GM12878 (cell line): ENCODE measurements at regions not wholly inside any gene's neighbourhood (a gene's known extent, or its start where the extent isn't known, plus 50 kb on each side); places are given as distances from the start of the nearest gene placed in this dataset.

Source experiments
- ATAC-seq: fragments of 200-7000 bp; cut with Tn5 transposase; 3 replicates; pipeline ENCODE4 v1.9.1; 2020; ENCODE audit warnings: mild to moderate bottlenecking, moderate library complexity
- BruUV-seq: library from RNA; stranded (reverse); fragments of 400-500 nt; replicated peaks from 2 replicates; lab custom pipeline; 2021; lab: Mats Ljungman, UMichigan
- CTCF ChIA-PET: fragments of 300-600 bp; sonication (Branson Sonifier 250); formaldehyde crosslinking; extraction: SDS; loops from one replicate; lab custom pipeline; 2021; ENCODE audit warnings: inconsistent platforms; lab: Yijun Ruan, JAX
- POLR2A ChIA-PET: fragments of 350-600 bp; formaldehyde crosslinking; extraction: SDS; loops from one replicate; lab custom pipeline; 2021; ENCODE audit warnings: inconsistent platforms; lab: Charles Lee
- RAD21 ChIA-PET: fragments of 300-600 bp; sonication (Branson Sonifier 250); formaldehyde crosslinking; loops from one replicate; lab custom pipeline; 2023; ENCODE audit warnings: antibody characterized with exemption; ENCODE audit not compliant: unreplicated experiment; lab: Charles Lee
- SMC1A ChIA-PET: fragments of 300-600 bp; sonication (Branson Sonifier 250); formaldehyde crosslinking; loops from one replicate; lab custom pipeline; 2023; ENCODE audit not compliant: unreplicated experiment, uncharacterized antibody; lab: Charles Lee
- DNase-seq: peaks from one replicate; pipeline ENCODE4 v3.0.0-alpha.2; 2011; ENCODE audit warnings: low read depth, low spot score
- FAIRE-seq: peaks from 3 replicates; lab custom pipeline; 2011; peaks lifted over from hg19 to GRCh38; lab: Jason Lieb, UNC
- H2AFZ ChIP-seq: 2 replicates; pipeline ENCODE4 v1.6.0; 2011; ENCODE audit warnings: low read depth, low read length, control low read depth; ENCODE audit not compliant: control insufficient read depth
- H3K27ac ChIP-seq: 2 replicates; pipeline ENCODE4 v1.5.1; 2011; ENCODE audit warnings: control low read depth; ENCODE audit not compliant: control insufficient read depth, insufficient read depth
- H3K27me3 ChIP-seq, 2 experiments: replicated peaks in 1 of 2; 2 replicates each; pipeline versions ENCODE4 v1.6.0 to v1.6.1; 2011; ENCODE audit warnings: low read length in 1 of 2; ENCODE audit not compliant: control insufficient read depth in 2 of 2, insufficient read depth in 2 of 2
- H3K36me3 ChIP-seq, 2 experiments: 2 replicates each; pipeline ENCODE4 v1.5.1; 2011; ENCODE audit warnings: low read length in 1 of 2; ENCODE audit not compliant: control insufficient read depth in 2 of 2, insufficient read depth in 2 of 2
- H3K4me1 ChIP-seq: 2 replicates; pipeline ENCODE4 v1.6.1; 2011; ENCODE audit warnings: mild to moderate bottlenecking, low read length, moderate library complexity, mixed read lengths; ENCODE audit not compliant: control insufficient read depth, insufficient read depth
- H3K4me2 ChIP-seq: 2 replicates; pipeline ENCODE4 v1.6.0; 2011; ENCODE audit warnings: control low read depth; ENCODE audit not compliant: control insufficient read depth, insufficient read depth
- H3K4me3 ChIP-seq: fragments of 200-600 bp; sonication (generic); 2 replicates; pipeline ENCODE4 v1.5.1; 2016
- H3K79me2 ChIP-seq: 2 replicates; pipeline ENCODE4 v1.6.0; 2011; ENCODE audit warnings: low read length; ENCODE audit not compliant: control insufficient read depth, insufficient read depth
- H3K9ac ChIP-seq: 2 replicates; pipeline ENCODE4 v1.8.0; 2011; ENCODE audit warnings: low read length, control low read depth, mixed read lengths; ENCODE audit not compliant: control insufficient read depth, insufficient read depth
- H3K9me3 ChIP-seq: replicated peaks from 3 replicates; pipeline ENCODE4 v1.5.1; 2011; ENCODE audit warnings: mild to moderate bottlenecking, low read length; ENCODE audit not compliant: control insufficient read depth, insufficient read depth
- H4K20me1 ChIP-seq: 2 replicates; pipeline ENCODE4 v1.6.0; 2011; ENCODE audit not compliant: control insufficient read depth, insufficient read depth
- FOXK2 ChIP-seq: fragments of 450-650 bp; IDR thresholded peaks from 2 replicates; pipeline ENCODE4 v1.6.1; 2017; ENCODE audit warnings: mild to moderate bottlenecking, moderate library complexity
- KDM1A ChIP-seq: fragments of 200-600 bp; sonication (generic); IDR thresholded peaks from 2 replicates; pipeline ENCODE4 v1.6.1; 2016; ENCODE audit warnings: borderline replicate concordance
- SPI1 ChIP-seq: IDR thresholded peaks from 2 replicates; pipeline ENCODE4 v1.6.1; 2011; ENCODE audit warnings: low read depth, mild to moderate bottlenecking, low read length, moderate library complexity, borderline replicate concordance; ENCODE audit not compliant: insufficient read depth
- SUPT20H ChIP-seq: IDR thresholded peaks from 2 replicates; pipeline ENCODE4 v1.6.1; 2011; ENCODE audit warnings: low read depth, mild to moderate bottlenecking, low read length, moderate library complexity, borderline replicate concordance; ENCODE audit not compliant: control insufficient read depth
- WRNIP1 ChIP-seq: IDR thresholded peaks from 2 replicates; pipeline ENCODE4 v1.6.1; 2011; ENCODE audit warnings: low read depth, low read length, improper control_type of control experiment, borderline replicate concordance
- YY1 ChIP-seq: IDR thresholded peaks from 2 replicates; pipeline ENCODE4 v1.6.1; 2011; ENCODE audit warnings: low read depth, mild to moderate bottlenecking, low read length
- WGBS: methylation state at CpG from one replicate; pipeline ENCODE4 v1.1.6; 2016; ENCODE audit warnings: low lambda C conversion rate; ENCODE audit not compliant: insufficient replicate concordance, insufficient coverage; ENCODE audit errors: missing lambda C conversion rate; 5-methylcytosine and 5-hydroxymethylcytosine counted together
- in situ Hi-C: fragments of 300-500 bp; cut with MboI; formaldehyde crosslinking; loops from 9 replicates; pipeline ENCODE4 v1.14.3; 2018; ENCODE audit warnings: mixed read lengths
- intact Hi-C: fragments of 100-400 bp; cut with micrococcal nuclease; formaldehyde crosslinking; loops from one replicate; pipeline ENCODE4 v1.14.2; 2022; ENCODE audit not compliant: unreplicated experiment
- TF ChIP-seq, protein P1 (sequence below): fragments of 450-650 bp; IDR thresholded peaks from 2 replicates; pipeline ENCODE4 v1.6.1; 2018; ENCODE audit warnings: borderline replicate concordance, mild to moderate bottlenecking; ENCODE audit not compliant: partially characterized antibody
- TF ChIP-seq, protein P2 (sequence below): IDR thresholded peaks from 2 replicates; pipeline ENCODE4 v1.6.1; 2012; ENCODE audit warnings: low read depth, low read length, improper control_type of control experiment
- TF ChIP-seq, protein P3 (sequence below): fragments of 450-650 bp; conservative IDR thresholded peaks from 2 replicates; pipeline ENCODE4 v1.6.1; 2017; ENCODE audit warnings: mild to moderate bottlenecking, moderate library complexity

DNA sequence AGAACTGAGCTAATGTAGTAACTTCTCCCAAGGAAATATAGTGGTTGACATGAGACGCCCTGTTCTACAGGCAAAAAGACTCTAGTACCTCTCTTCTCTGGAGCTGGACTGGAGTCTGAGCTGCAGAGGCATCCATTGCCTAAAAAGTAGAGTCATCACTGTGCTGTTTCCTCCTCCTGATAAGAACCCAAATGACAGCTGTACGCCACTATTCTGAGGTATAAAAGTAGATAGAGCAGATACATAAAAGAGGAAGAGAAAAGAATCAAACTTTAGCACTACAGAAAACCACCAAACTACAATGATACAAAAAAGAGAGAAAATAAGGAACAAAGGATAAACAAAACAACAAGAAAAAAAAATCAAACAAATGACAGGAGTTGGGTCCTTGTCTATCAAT is 1568.8 kb downstream of the PLA2G4A start:
- ChIA-PET SMC1A (no interaction called here), RAD21 (no interaction called here), POLR2A (no interaction called here), CTCF (interaction anchor here (1.0 to 1.1 kb wide), 2 partner anchors 10 to 17 kb away, joined by 3 to 4 read pairs; no protein-coding TSS in a partner anchor)
- Histone ChIP-seq H3K27me3 (no peaks in the 10 kb centered on the region), H3K4me2 (no peak overlapping the region), H3K4me1 (no peaks in the 10 kb centered on the region), H3K36me3 (no peaks in the 10 kb centered on the region), H3K79me2 (no peaks in the 10 kb centered on the region), H2AFZ (no peak overlapping the region), H3K9ac (no peak overlapping the region), H3K27ac (no peak overlapping the region), H3K9me3 (no peaks in the 10 kb centered on the region), H4K20me1 (no peaks in the 10 kb centered on the region), H3K4me3 (no peak overlapping the region)
- DNase-seq (no peak), FAIRE-seq (no peak), ATAC-seq (no peak)
- no TSS peak for BruUV-seq
- 0% methylated on average over 2 of the region's 2 CpGs for WGBS
- intact Hi-C loops, result no loop called here
- in situ Hi-C loops, result no loop called here
- no peak for TF ChIP-seq YY1
- TF ChIP-seq, protein P1, sequence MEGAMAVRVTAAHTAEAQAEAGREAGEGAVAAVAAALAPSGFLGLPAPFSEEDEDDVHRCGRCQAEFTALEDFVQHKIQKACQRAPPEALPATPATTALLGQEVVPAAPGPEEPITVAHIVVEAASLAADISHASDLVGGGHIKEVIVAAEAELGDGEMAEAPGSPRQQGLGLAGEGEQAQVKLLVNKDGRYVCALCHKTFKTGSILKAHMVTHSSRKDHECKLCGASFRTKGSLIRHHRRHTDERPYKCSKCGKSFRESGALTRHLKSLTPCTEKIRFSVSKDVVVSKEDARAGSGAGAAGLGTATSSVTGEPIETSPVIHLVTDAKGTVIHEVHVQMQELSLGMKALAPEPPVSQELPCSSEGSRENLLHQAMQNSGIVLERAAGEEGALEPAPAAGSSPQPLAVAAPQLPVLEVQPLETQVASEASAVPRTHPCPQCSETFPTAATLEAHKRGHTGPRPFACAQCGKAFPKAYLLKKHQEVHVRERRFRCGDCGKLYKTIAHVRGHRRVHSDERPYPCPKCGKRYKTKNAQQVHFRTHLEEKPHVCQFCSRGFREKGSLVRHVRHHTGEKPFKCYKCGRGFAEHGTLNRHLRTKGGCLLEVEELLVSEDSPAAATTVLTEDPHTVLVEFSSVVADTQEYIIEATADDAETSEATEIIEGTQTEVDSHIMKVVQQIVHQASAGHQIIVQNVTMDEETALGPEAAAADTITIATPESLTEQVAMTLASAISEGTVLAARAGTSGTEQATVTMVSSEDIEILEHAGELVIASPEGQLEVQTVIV, result no peak
- TF ChIP-seq SPI1, result no peak

DNA sequence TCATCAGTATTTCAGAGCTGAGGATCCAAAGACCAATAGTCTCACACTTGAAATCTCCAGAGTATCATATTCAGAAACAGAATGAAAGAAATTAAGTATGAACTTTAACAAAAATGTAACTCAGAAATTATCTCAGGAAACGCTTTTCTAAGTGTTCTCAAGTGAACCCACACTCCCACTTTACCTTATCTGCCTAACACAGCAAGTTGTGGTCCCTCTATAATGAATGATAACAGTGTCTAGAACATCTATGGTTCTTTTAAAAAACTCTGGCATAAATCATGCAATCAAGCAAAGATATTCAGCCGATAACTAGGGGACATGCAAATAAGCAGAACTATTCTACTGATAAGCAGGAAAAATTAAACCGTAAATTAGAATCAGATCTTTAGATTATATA is 1574.2 kb downstream of the PLA2G4A start:
- no peak overlapping the region for H3K4me2 ChIP-seq
- ATAC-seq, result no peak
- no TSS peak for BruUV-seq
- intact Hi-C loops (no loop called here), in situ Hi-C loops (no loop called here)
- CTCF ChIA-PET, result no interaction called here
- POLR2A ChIA-PET, result no interaction called here
- H3K4me3 ChIP-seq, result no peak overlapping the region
- no peaks in the 10 kb centered on the region for H3K4me1 ChIP-seq
- H3K9ac ChIP-seq, result no peak overlapping the region
- FAIRE-seq, result no peak
- no peak overlapping the region for H2AFZ ChIP-seq
- H3K79me2 ChIP-seq, result no peaks in the 10 kb centered on the region
- RAD21 ChIA-PET, result no interaction called here
- no peak overlapping the region for H3K27ac ChIP-seq
- H3K9me3 ChIP-seq, result no peaks in the 10 kb centered on the region
- H3K36me3 ChIP-seq, result no peaks in the 10 kb centered on the region
- SMC1A ChIA-PET, result no interaction called here
- H3K27me3 ChIP-seq, result no peaks in the 10 kb centered on the region
- no peaks in the 10 kb centered on the region for H4K20me1 ChIP-seq
- WGBS, result 34% methylated on average over 3 of the region's 3 CpGs
- no peak for DNase-seq
- TF ChIP-seq, protein P2, sequence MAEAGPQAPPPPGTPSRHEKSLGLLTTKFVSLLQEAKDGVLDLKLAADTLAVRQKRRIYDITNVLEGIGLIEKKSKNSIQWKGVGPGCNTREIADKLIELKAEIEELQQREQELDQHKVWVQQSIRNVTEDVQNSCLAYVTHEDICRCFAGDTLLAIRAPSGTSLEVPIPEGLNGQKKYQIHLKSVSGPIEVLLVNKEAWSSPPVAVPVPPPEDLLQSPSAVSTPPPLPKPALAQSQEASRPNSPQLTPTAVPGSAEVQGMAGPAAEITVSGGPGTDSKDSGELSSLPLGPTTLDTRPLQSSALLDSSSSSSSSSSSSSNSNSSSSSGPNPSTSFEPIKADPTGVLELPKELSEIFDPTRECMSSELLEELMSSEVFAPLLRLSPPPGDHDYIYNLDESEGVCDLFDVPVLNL, result no peak
- no peak for TF ChIP-seq FOXK2
- TF ChIP-seq, protein P3, sequence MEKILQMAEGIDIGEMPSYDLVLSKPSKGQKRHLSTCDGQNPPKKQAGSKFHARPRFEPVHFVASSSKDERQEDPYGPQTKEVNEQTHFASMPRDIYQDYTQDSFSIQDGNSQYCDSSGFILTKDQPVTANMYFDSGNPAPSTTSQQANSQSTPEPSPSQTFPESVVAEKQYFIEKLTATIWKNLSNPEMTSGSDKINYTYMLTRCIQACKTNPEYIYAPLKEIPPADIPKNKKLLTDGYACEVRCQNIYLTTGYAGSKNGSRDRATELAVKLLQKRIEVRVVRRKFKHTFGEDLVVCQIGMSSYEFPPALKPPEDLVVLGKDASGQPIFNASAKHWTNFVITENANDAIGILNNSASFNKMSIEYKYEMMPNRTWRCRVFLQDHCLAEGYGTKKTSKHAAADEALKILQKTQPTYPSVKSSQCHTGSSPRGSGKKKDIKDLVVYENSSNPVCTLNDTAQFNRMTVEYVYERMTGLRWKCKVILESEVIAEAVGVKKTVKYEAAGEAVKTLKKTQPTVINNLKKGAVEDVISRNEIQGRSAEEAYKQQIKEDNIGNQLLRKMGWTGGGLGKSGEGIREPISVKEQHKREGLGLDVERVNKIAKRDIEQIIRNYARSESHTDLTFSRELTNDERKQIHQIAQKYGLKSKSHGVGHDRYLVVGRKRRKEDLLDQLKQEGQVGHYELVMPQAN, result no peak
- TF ChIP-seq, protein P1, result no peak
- no peak for TF ChIP-seq WRNIP1
- no peak for TF ChIP-seq SUPT20H
- TF ChIP-seq KDM1A, result no peak
